GM18505 (cell line): ENCODE measurements at regions not wholly inside any gene's neighbourhood (a gene's known extent, or its start where the extent isn't known, plus 50 kb on each side); places are given as distances from the start of the nearest gene placed in this dataset.

Experiments
- ATAC-seq: cut with Tn5 transposase; IDR thresholded peaks from one replicate; pipeline ENCODE4 v1.9.1; 2021; ENCODE audit not compliant: unreplicated experiment
- POLR2A ChIP-seq: IDR thresholded peaks from 4 replicates; pipeline ENCODE4 v1.6.1; 2011; ENCODE audit warnings: borderline replicate concordance; ENCODE audit not compliant: insufficient read depth, insufficient read length; ENCODE audit errors: extremely low read depth

DNA sequence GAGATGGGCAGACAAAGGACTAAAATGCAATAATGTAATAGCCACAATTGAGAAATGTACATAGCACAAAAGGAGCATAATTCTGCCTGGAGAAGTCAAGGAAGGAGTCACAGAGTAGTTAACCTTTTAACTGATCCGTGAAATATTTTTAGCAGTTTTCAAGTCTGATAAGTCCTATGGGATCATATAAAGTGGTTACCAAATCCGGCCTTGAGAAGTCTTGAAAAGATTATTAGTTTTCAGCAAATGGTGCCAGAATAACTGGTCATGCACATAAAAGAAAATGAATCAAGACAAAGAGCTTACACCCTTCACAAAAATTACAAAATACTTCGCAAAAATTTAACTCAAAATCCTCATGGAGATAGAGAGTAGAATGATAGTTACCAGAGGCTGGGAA is 788.7 kb upstream of the AMOT start:
- no peak for TF ChIP-seq POLR2A
- no peak for ATAC-seq

DNA sequence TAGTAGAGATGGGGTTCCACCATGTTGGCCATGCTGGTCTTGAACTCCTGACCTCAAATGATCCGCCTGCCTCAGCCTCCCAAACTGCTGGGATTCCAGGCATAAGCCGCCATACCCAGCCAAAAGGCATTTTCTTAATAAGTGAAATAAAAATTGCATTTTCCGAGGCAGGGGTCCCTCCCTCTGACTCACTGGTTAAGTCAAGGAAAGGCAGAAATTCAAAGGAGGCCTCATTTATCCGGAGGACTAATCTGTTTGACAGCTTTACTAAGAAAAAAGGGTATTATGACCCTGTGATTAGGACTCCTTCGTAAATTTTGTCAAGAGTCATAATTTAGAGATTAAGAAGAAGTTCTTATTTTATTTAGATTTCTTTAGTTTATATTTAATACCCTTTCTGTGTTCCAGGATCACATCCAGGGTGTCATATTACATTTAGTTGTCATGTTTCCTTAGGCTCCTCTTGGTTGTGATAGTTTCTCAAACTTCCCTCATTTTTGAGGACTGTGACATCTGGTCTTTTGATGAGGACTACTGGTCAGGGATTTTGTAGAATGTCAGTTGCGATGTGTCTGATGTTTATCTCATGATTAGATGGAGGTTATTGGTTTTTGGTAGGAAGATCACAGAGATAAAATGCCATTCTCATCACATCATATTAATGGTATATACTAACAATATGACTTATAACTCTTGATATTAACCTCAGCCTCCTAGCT is 753.7 kb upstream of the AMOT start:
- no peak for TF ChIP-seq POLR2A
- ATAC-seq: no peak

DNA sequence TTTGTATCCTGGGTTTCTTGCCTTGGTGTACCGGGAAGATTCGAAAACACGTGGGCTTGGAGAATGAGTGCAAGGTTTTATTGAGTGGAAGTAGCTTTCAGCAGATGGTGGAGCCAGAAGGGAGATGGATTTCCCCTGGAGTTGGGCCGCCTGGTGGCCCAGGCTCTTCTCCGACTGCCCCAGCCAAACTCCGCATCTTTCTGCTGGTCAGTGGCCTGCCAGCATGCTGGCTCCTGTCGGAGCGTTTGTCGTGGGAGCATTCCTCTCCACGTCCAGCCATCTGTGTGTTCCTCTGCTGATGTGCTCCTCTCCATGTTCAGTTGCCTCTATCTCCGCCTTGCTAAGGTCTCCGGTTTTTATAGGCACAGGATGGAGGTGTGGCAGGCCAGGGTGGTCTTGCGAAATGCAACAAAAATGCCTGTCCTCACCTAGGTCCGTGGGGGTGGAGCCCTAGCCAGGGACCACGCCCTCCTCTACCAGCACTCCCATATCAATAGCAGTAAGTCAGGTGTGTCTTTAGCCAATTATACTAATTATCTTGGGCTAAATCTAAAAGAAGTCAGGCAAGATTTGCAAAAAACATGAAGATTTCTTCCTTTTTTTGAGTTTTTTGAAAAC is 745.8 kb upstream of the AMOT start:
- no peak for ATAC-seq

GRCh38 chrX:113580486-113580885 is 739.9 kb upstream of the AMOT start:
- ATAC-seq: no peak
- no peak for TF ChIP-seq POLR2A

More for the DNA sequence above, 745.8 kb upstream of the AMOT start:
- no peak for TF ChIP-seq POLR2A

- ATAC-seq: no peak
- no peak for TF ChIP-seq POLR2A
Observed at GRCh38 chrX:113558576-113558975, 717.9 kb upstream of the AMOT start.

DNA sequence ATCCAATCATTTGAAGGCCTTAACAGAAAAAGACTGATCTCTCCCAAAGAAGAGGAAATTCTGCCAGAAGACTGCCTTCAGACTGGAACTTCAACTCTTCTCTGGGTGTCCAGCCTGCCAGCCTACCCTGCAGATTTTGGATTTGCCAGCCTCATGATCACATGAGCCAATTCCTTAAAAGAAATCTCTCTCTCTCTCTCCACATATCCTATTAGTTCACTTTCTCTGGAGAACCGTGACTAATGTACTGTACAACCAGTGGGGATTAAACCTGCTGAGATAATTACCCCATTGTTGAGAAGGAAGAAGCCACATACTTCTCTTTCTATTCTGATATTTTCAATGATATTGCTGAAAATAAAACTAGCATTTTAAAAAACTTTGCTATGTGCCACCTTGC is 711.3 kb upstream of the AMOT start:
- no peak for TF ChIP-seq POLR2A
- no peak for ATAC-seq

DNA sequence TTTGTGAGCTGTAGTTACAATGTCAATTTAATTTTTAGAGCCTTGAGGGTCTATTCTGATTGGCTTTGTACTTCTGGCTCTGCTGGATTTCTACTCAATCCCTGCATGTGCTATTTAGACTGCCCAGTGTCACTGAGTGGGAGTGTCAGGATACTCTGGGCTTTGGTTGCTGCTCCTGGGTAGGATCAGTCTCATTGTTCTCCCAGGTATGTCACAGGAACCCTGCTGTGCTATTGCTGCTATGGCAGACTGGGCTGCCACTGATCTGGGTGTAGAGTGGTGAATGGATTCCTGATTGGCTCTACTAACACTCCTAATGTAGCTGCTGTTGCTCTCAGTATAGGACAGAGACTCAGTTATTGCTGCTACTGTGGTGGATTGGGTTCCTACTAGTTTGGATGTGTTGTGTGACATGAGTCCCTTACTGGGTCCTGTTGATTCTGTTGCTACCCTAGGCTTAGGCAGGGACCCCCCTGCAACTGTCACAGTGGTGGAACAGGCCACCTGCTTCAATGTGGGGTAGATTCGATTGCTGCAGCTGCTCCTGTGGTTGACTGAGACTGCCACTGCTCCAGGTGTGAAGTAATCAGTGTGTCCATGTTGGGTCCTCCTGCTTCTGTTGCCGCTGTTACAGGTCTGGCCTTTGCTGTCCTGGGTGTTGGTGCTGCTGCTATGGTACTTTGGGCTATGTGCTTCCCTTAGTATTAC is 707.8 kb upstream of the AMOT start:
- no peak for ATAC-seq
- TF ChIP-seq POLR2A: no peak

GRCh38 chrX:113545040-113545439 is 704.4 kb upstream of the AMOT start:
- no peak for TF ChIP-seq POLR2A
- ATAC-seq: no peak

GRCh38 chrX:113539599-113540356 is 699.1 kb upstream of the AMOT start:
- TF ChIP-seq POLR2A: no peak
- no peak for ATAC-seq

DNA sequence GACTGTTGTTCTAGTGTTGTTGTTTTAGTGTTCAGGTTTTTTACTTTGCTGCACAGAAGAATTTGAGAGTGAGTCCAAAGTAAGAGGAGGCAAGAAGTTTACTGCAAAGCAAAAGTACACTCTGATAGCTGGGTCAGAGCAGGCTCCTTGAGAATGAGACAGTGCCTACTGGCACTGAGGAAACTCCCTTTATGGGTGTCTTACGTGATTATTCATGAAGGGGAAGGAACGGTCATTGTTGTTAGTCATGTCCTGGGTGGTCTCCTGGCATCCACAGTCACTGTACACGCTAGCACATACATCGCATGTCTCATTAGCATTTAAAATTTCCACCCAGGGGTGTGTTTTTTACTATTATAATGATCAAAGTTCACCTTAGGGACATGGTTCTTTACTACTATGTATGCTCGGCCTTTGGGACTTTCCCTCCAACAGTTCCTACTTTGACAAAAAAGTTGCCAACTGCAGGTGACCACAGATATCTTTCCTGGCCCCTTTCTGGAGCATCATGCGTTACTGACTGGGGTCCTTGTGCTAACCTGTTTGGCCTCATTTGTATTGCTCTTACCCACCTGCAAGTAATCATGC is 688.9 kb upstream of the AMOT start:
- TF ChIP-seq POLR2A: no peak
- ATAC-seq: no peak

- peak; percentile 98 for ATAC-seq
- TF ChIP-seq POLR2A: no peak
Observed at GRCh38 chrX:113522814-113523213, 682.2 kb upstream of the AMOT start.

DNA sequence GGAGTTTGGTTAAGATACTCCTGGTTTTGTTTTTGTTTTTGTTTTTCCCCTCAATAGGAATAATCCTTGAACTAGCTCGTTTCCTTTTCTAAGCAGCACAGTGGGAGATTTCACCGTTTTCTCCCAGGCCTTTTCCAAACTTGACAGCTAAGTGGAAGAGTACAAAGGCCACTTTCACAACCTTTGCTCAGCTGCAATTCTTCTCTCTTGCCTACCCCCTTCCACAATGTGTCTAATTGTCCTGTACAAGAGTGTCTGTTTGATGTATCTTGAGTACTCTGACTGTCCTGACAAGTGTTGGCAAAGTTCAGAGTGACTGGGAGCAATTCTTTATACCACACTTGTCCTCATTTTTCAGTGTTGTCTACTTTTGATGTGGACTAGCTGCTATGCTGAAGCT is 674.3 kb upstream of the AMOT start:
- ATAC-seq: no peak
- no peak for TF ChIP-seq POLR2A
